NK-92 treated with Interleukin-12 subunit alpha and Interleukin-12 subunit beta, amount 100 ng/mL, for 24 hours (cell line): ENCODE measurements at regions not wholly inside any gene's neighbourhood (a gene's known extent, or its start where the extent isn't known, plus 50 kb on each side); places are given as distances from the start of the nearest gene placed in this dataset.
"Not testable (repeated sequence)": the region's sequence is repeated elsewhere in the genome, so short reads cannot be mapped to it uniquely, and the experiment has no call there.

ENCODE experiments used
- DNase-seq: peaks from one replicate; lab custom pipeline; 2025; lab: John Stamatoyannopoulos, UW

DNA sequence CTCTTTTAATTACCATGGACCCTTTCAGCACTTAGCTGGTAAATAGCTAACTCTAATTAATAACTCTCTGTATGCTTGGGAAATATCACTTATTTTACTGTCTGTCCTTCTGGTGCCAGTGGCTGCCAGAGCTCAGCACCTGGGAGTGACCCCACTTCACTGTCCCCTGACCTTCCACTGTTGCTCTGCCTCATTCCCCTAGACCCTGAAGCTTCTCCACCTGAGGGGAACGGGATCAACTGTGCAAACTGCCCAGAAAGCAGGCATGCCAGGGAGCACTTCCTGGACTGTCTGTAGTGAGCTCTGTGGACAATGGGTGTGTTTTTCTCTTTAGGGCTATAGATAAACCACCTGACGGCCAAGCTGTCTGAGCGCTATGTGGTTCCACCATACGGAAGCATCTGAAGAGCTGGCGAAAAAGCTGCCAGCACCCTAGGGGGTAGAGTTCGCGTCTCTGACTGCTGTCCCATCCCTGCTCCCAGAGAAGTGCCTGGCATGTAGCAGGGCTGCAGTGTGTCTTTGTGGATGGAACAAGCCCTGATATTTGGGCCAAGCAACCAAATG, 106.3 kb upstream of the FOXA2 start:
- no peak for DNase-seq

GRCh38 chr20:22691369-22692118, 107.2 kb upstream of the FOXA2 start:
- DNase-seq = peak; percentile 59

- DNase-seq = no peak
These were observed 107.7 kb upstream of the FOXA2 start for GRCh38 chr20:22692119-22692475.

- DNase-seq = not testable (repeated sequence)
These were observed 108.2 kb upstream of the FOXA2 start for GRCh38 chr20:22692620-22693019.

GRCh38 chr20:22696759-22697158, 112.4 kb upstream of the FOXA2 start:
- DNase-seq = no peak

- DNase-seq = no peak
These were observed 114.0 kb upstream of the FOXA2 start for GRCh38 chr20:22698259-22698842.

GRCh38 chr20:22699396-22699795, 115.0 kb upstream of the FOXA2 start:
- DNase-seq = no peak

DNA sequence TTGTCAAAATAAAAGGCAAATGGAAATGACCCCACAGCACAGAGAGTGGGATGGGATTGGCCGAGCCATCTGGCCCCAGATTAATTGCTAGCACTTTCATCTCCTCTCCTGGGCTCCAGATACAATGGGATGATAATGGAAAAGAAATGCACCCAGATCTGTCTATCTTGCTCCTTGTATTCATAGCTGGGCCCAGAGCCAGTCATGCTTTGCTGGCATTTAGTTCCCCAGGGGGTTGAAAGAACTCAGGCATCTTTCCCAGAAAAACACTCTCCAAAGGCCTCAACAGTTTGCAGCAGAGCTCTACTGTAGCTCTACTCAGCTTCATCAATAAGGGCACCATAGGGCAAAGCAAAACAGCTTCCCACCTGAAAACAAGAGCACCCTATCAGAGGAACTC, 116.0 kb upstream of the FOXA2 start:
- DNase-seq = no peak

GRCh38 chr20:22701679-22702308, 117.4 kb upstream of the FOXA2 start:
- no peak for DNase-seq

GRCh38 chr20:22703843-22704242, 119.5 kb upstream of the FOXA2 start:
- DNase-seq = no peak

GRCh38 chr20:22711971-22712755, 127.8 kb upstream of the FOXA2 start:
- DNase-seq = no peak

DNA sequence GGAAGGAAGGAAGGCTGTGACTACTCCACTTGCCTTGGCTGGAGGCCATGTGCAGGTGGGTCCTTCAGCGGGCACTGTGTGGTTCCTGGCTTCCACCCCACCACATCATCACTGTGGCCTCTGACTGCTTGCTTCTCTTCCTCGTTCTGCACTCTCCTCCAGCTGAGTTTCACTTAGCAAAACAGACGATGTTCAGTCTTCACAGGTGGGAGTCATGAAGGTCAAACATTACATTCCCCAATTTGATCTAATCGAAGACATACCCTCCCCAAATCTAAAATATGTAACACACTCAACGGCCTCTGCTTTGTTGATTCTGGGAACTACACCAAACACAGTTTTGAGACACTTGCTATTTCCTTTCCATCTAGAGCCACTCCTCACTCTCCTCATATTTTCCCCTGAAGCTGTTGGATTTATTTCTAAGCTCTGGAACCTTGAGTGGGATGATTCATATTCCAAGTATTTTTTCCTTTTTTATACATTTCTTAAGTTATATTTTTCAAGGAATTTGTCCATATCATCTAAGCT, 132.5 kb upstream of the FOXA2 start:
- DNase-seq = no peak

GRCh38 chr20:22717466-22717865, 133.1 kb upstream of the FOXA2 start:
- no peak for DNase-seq

- DNase-seq = no peak
These were observed 134.8 kb upstream of the FOXA2 start for GRCh38 chr20:22719167-22719591.

DNA sequence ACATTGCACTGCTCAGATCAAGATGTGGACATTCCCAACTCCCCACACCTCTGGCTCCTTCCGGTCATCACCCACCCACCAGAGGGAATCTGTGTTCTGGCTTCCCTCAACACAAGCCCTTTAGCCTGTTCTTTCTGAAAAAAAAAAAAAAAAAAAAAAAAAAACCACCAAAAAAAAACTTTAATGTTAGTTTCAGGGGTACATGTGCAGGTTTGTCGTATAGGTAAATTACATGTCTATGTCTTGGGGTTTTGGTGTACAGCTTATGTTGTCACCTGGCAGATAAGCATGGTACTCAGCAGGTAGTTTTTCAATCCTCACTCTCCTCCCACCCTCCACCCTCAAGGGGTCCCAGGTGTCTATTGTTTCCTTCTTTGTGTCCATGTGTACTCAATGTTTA, 135.8 kb upstream of the FOXA2 start:
- no peak for DNase-seq

DNA sequence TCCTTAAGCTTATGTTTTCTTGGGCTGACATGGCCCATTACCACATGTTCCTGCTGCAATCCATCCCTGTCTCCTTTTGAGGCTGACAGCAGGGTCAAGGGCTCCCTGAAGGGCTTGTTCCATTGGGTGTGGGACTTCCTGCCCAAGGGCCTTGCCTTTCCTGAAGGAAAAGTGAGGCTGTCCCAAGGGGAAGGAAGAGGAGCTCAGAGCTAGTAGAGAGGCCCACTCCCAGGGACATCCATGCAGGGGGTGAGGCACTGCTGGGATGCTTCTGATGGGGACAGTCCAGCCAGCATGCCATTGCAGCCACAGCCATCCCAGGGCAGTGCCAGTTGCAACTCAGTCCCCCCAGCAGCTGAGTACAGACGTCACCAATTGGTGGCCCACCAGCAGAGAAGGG, 138.4 kb upstream of the FOXA2 start:
- no peak for DNase-seq

DNA sequence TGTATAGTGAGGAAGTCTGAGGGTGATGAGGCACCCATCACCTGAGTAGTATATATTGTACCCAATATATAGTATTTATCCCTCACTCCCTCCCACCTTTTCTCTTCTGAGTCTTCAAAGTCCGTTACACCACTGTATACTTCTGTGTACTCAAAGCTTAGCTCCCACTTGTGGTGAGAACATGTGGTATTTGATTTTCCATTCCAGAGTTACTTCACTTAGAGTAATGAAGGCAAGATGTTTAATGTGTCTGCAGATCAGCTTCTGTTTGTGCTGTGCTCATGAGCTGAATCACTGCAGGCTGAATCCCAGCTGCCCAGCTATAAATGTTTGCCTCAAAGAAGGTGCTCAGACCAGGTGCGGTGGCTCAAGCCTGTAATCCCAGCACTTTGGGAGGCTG, 139.3 kb upstream of the FOXA2 start:
- no peak for DNase-seq

DNA sequence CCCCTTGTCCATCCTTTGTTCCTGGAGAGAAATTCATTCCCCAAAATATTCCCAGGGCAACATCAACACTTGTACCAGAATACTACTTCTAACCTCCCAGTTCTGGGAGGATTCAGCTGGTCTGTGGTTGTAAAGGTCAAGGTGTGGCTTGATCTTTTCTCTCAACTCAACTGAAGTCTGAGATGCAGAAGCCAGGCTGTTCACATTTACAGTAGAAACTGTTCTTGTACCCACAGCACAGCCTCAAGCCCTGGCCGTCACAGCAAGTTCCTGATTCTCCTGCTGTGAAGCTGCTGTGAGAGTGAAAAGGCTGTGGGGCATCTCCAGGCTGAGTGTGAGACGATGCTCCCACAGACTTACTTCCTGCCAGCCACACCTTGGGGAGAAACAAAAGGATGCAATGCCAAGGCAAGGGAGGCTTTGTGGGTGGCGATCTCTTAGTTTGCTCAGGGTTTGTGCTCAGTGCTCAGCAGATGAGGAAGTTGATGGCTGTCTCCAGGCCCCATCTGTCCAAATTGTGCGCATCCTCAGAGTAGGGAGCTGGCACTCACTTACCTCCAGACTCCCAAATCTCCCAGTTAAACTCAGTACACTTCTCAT, 143.9 kb upstream of the FOXA2 start:
- DNase-seq = no peak

DNA sequence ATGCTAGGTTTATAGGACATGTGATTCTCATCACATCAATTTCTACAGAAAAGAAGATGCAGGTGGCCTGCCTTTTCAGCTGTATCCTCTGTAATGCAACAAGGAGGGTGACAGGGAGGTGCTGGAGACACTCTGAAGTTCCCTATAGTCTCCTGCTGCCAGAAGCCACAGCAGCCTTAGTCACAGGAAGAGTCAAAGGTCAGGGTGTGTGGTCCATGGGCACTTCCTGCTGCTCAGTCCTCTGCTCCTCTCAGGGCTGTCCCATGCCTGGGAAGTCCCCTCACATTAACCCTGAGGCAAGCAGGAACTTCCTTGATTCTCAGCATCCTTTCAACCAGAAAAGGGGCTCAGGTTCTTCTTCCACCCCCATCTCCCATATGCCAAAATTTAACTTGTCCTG, 144.8 kb upstream of the FOXA2 start:
- DNase-seq = no peak

DNA sequence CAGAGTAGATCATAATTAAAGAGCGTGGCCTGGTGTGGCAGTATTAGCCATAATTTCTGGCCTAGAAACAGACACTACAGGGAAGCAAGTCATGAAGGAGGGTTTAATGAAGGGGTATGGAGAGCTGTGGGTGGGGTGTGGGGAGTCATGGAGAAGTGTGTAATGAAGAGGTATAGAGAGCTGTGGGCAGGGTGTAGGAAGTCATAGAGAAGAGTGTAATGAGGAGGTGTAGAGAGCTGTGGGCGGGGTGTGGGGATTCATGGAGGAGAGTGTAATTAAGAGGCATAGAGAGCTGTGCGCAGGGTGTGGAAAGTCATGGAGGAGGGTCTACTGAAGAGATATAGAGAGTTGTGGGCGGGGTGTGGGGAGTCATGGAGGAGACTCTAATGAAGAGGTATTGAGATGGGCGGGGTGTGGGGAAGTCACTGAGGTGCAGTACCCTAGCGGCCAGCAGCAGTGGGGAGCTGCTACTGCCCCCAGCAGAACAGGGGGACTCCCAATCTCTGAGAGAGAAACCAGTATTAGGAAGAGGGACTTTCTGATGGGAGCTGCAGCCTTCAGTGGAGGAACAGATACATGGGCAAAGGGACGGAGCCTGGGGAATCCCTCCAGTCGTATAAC, 145.4 kb upstream of the FOXA2 start:
- no peak for DNase-seq

- DNase-seq = no peak
These were observed 148.4 kb upstream of the FOXA2 start for GRCh38 chr20:22732751-22733150.
